Liver (tissue), 7 donors: ENCODE measurements at regions not wholly inside any gene's neighbourhood (a gene's known extent, or its start where the extent isn't known, plus 50 kb on each side); places are given as distances from the start of the nearest gene placed in this dataset.

ENCODE experiments used
- DNase-seq: peaks from one replicate; pipeline ENCODE4 v3.0.0-alpha.2; 2017; ENCODE audit warnings: low spot score
- H3K27ac ChIP-seq, 2 donors: one replicate each; pipeline ENCODE4 v1.7.0; 2013; ENCODE audit warnings: inconsistent platforms in 2 of 2, low read length in 2 of 2, control low read depth in 1 of 2, low read depth in 1 of 2, mild to moderate bottlenecking in 1 of 2
- H3K27me3 ChIP-seq, 4 donors: one replicate each; pipeline versions ENCODE4 v1.6.1 to v1.7.0; 2013; ENCODE audit warnings: low read length in 3 of 4, inconsistent platforms in 1 of 4, mild to moderate bottlenecking in 1 of 4, moderate library complexity in 1 of 4; ENCODE audit not compliant: control insufficient read depth in 4 of 4, insufficient read depth in 4 of 4
- H3K36me3 ChIP-seq, 4 donors: one replicate each; pipeline versions ENCODE4 v1.6.1 to v1.7.0; 2013; ENCODE audit warnings: low read length in 3 of 4, mild to moderate bottlenecking in 3 of 4, low read depth in 1 of 4, moderate library complexity in 1 of 4; ENCODE audit not compliant: control insufficient read depth in 4 of 4, insufficient read depth in 3 of 4
- H3K4me1 ChIP-seq, 4 donors: one replicate each; pipeline versions ENCODE4 v1.6.1 to v1.7.0; 2013; ENCODE audit warnings: low read length in 3 of 4, mild to moderate bottlenecking in 3 of 4, moderate library complexity in 1 of 4; ENCODE audit not compliant: control insufficient read depth in 4 of 4, insufficient read depth in 4 of 4
- H3K4me3 ChIP-seq, 3 donors: one replicate each; pipeline versions ENCODE4 v1.6.1 to v1.7.0; 2013; ENCODE audit warnings: low read length in 3 of 3, control low read depth in 1 of 3, low read depth in 1 of 3, mild to moderate bottlenecking in 1 of 3
- H3K9ac ChIP-seq, 2 donors: one replicate each; pipeline ENCODE4 v1.7.0; 2013; ENCODE audit warnings: low read length in 2 of 2, mild to moderate bottlenecking in 2 of 2, moderate library complexity in 2 of 2, control low read depth in 1 of 2, low read depth in 1 of 2
- H3K9me3 ChIP-seq, 4 donors: one replicate each; pipeline versions ENCODE4 v1.6.1 to v1.7.0; 2013; ENCODE audit warnings: low read length in 3 of 4; ENCODE audit not compliant: control insufficient read depth in 4 of 4
- FOXA1 ChIP-seq: IDR thresholded peaks from 2 replicates; pipeline ENCODE4 v1.6.1; 2016; ENCODE audit warnings: antibody characterized with exemption
- NR2F2 ChIP-seq: IDR thresholded peaks from 2 replicates; pipeline ENCODE4 v1.6.1; 2016; ENCODE audit warnings: antibody characterized with exemption
- TAF1 ChIP-seq: conservative IDR thresholded peaks from 2 replicates; pipeline ENCODE4 v1.6.1; 2016; ENCODE audit warnings: antibody characterized with exemption, mild to moderate bottlenecking
- WGBS: extraction: QIAGEN DNeasy Blood & Tissue Kit; methylation state at CpG from one replicate; pipeline ENCODE4 v1.1.7; 2013; 5-methylcytosine and 5-hydroxymethylcytosine counted together
- TF ChIP-seq, protein P1 (sequence below): IDR thresholded peaks from 2 replicates; pipeline ENCODE4 v1.6.1; 2016; ENCODE audit warnings: antibody characterized with exemption
- donor health status: healthy.
- donor health status: healthy.
- donor health status: healthy.
- donor health status: healthy.

DNA sequence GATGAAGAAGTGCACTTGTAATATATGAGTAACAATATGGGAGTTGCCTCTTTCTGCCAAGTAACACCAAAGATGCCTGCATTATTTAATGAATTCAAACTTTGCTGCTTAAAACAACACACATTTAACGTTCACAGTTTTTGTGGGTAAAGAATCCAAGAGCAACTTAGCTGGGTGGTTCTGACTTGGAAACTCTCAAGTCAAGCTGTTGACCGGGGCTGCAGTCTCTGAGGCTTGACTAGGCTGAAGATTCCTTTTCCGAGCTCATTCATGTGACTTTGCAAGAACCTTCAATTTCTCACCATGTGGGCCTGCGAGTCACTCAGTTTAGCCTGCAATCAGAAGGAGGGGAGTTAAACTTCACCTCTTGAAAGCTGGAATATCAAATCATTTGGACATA lies 53.0 kb upstream of the TRPC7 start:
- WGBS: 76% methylated on average over 4 of the region's 4 CpGs
- Histone ChIP-seq H3K27ac (no peak overlapping the region), H3K4me3 (no peak overlapping the region), H3K36me3 (no peaks in the 10 kb centered on the region), H3K27me3 (no peaks in the 10 kb centered on the region), H3K4me1 (no peaks in the 10 kb centered on the region), H3K9ac (no peak overlapping the region), H3K9me3 (no peaks in the 10 kb centered on the region)
- TF ChIP-seq, protein P1, sequence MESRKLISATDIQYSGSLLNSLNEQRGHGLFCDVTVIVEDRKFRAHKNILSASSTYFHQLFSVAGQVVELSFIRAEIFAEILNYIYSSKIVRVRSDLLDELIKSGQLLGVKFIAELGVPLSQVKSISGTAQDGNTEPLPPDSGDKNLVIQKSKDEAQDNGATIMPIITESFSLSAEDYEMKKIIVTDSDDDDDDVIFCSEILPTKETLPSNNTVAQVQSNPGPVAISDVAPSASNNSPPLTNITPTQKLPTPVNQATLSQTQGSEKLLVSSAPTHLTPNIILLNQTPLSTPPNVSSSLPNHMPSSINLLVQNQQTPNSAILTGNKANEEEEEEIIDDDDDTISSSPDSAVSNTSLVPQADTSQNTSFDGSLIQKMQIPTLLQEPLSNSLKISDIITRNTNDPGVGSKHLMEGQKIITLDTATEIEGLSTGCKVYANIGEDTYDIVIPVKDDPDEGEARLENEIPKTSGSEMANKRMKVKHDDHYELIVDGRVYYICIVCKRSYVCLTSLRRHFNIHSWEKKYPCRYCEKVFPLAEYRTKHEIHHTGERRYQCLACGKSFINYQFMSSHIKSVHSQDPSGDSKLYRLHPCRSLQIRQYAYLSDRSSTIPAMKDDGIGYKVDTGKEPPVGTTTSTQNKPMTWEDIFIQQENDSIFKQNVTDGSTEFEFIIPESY: no peak
- TF ChIP-seq FOXA1 (no peak), TAF1 (no peak), NR2F2 (no peak)
- no peak for DNase-seq
